Suprapubic skin (tissue), 4 donors: ENCODE measurements at regions not wholly inside any gene's neighbourhood (a gene's known extent, or its start where the extent isn't known, plus 50 kb on each side); places are given as distances from the start of the nearest gene placed in this dataset.

ENCODE experiments used
- EP300 ChIP-seq: sonication (generic); formaldehyde crosslinking; IDR thresholded peaks from one replicate; pipeline ENCODE4 v1.6.1; 2017; ENCODE audit warnings: antibody characterized with exemption
- POLR2A ChIP-seq, 2 donors: fragments of 450-650 bp; IDR thresholded peaks; one replicate each; pipeline ENCODE4 v1.6.1; 2017; ENCODE audit warnings: antibody characterized with exemption in 2 of 2, mild to moderate bottlenecking in 2 of 2, moderate library complexity in 2 of 2
- POLR2AphosphoS5 ChIP-seq, 3 donors: sonication (generic); formaldehyde crosslinking; IDR thresholded peaks; one replicate each; pipeline ENCODE4 v1.6.1; 2017; ENCODE audit warnings: antibody characterized with exemption in 3 of 3
- TF ChIP-seq, protein P1 (sequence below), 2 donors: fragments of 200-600 bp in 1 of 2; fragments of 450-650 bp in 1 of 2; sonication (generic) in 1 of 2; IDR thresholded peaks; one replicate each; pipeline ENCODE4 v1.5.1; 2016 to 2019; ENCODE audit warnings: antibody characterized with exemption in 2 of 2, mild to moderate bottlenecking in 1 of 2, moderate library complexity in 1 of 2

GRCh38 chr10:108962172-108962571 is 961.1 kb downstream of the XPNPEP1 start:
- TF ChIP-seq POLR2AphosphoS5 (IDR thresholded peaks at IDR 0.05) (no peak), POLR2A (IDR thresholded peaks at IDR 0.05) (no peak), EP300 (no peak)
- TF ChIP-seq, protein P1, sequence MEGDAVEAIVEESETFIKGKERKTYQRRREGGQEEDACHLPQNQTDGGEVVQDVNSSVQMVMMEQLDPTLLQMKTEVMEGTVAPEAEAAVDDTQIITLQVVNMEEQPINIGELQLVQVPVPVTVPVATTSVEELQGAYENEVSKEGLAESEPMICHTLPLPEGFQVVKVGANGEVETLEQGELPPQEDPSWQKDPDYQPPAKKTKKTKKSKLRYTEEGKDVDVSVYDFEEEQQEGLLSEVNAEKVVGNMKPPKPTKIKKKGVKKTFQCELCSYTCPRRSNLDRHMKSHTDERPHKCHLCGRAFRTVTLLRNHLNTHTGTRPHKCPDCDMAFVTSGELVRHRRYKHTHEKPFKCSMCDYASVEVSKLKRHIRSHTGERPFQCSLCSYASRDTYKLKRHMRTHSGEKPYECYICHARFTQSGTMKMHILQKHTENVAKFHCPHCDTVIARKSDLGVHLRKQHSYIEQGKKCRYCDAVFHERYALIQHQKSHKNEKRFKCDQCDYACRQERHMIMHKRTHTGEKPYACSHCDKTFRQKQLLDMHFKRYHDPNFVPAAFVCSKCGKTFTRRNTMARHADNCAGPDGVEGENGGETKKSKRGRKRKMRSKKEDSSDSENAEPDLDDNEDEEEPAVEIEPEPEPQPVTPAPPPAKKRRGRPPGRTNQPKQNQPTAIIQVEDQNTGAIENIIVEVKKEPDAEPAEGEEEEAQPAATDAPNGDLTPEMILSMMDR (IDR thresholded peaks at IDR 0.05) = no peak
